GM21529 (cell line): ENCODE measurements at regions not wholly inside any gene's neighbourhood (a gene's known extent, or its start where the extent isn't known, plus 50 kb on each side); places are given as distances from the start of the nearest gene placed in this dataset.

Experiments
- ATAC-seq: cut with Tn5 transposase; IDR thresholded peaks from one replicate; pipeline ENCODE4 v1.9.1; 2021; ENCODE audit not compliant: unreplicated experiment

GRCh38 chr11:15615398-15616096, 500.8 kb downstream of the INSC start:
- ATAC-seq: no peak

GRCh38 chr11:15616130-15617105, 501.7 kb downstream of the INSC start:
- ATAC-seq: no peak

GRCh38 chr11:15617126-15617525, 502.4 kb downstream of the INSC start:
- ATAC-seq: no peak

GRCh38 chr11:15618583-15619032, 503.9 kb downstream of the INSC start:
- ATAC-seq: no peak

GRCh38 chr11:15621565-15621964, 506.8 kb downstream of the INSC start:
- ATAC-seq: no peak

- no peak for ATAC-seq
Measured at GRCh38 chr11:15622231-15622890, 507.6 kb downstream of the INSC start.

- no peak for ATAC-seq
Measured at GRCh38 chr11:15624701-15625100, 510.0 kb downstream of the INSC start.

- no peak for ATAC-seq
Measured at GRCh38 chr11:15625691-15626090, 511.0 kb downstream of the INSC start.

- ATAC-seq: no peak
Measured at GRCh38 chr11:15627560-15627959, 512.8 kb downstream of the INSC start.

GRCh38 chr11:15629690-15630321, 515.1 kb downstream of the INSC start:
- no peak for ATAC-seq

GRCh38 chr11:15630896-15631295, 516.2 kb downstream of the INSC start:
- no peak for ATAC-seq

GRCh38 chr11:15635521-15635920, 520.8 kb downstream of the INSC start:
- no peak for ATAC-seq

GRCh38 chr11:15636521-15637089, 521.9 kb downstream of the INSC start:
- ATAC-seq: no peak

GRCh38 chr11:15638386-15638787, 523.7 kb downstream of the INSC start:
- no peak for ATAC-seq

- no peak for ATAC-seq
Measured at GRCh38 chr11:15640318-15640717, 525.6 kb downstream of the INSC start.

GRCh38 chr11:15641271-15642045, 526.7 kb downstream of the INSC start:
- no peak for ATAC-seq

- ATAC-seq: no peak
Measured at GRCh38 chr11:15645201-15645600, 530.5 kb downstream of the INSC start.

- ATAC-seq: no peak
Measured at GRCh38 chr11:15649371-15650104, 534.8 kb downstream of the INSC start.
